ENCODE measurements at regions not wholly inside any gene's neighbourhood (a gene's known extent, or its start where the extent isn't known, plus 50 kb on each side); places are given as distances from the start of the nearest gene placed in this dataset.

GRCh38 chr7:9106747-9107146, 673.3 kb downstream of the NXPH1 start:
- TF ChIP-seq POLR2AphosphoS5 (IDR thresholded peaks at IDR 0.05; ENCODE audit: low read depth, low read length) (no peak), SIN3A (IDR thresholded peaks at IDR 0.05; ENCODE audit: borderline replicate concordance, insufficient read depth, low read length) (no peak), FOXP2 (optimal IDR thresholded peaks at IDR 0.05; ENCODE audit: borderline replicate concordance, extremely low read depth, extremely low read length, insufficient read depth) (no peak), REST (IDR thresholded peaks at IDR 0.05; ENCODE audit: insufficient read depth in 1 of 2, low read depth in 2 of 2, low read length in 2 of 2) (no peak), TAF1 (IDR thresholded peaks at IDR 0.05; ENCODE audit: borderline replicate concordance, insufficient read depth, low read length) (no peak)

DNA sequence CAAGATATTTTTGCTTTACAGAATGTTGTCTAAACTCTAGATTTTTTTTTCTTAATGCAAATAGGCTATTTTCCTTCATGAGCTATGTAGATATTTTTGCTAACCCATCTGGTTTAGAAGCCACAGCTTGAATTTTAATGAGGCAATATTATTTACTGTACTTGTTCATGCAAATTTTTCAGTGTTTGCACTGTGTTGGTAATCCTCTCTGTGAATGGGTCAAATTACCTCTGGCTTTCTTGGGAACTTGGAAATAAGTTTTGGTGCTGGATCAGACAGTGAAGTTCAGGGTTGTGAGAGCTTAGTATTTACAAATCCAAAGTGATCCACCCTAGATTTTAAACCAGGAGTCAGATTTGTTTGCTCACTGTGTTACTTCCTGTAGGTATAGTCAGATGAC, 686.9 kb downstream of the NXPH1 start:
- TF ChIP-seq POLR2AphosphoS5 (IDR thresholded peaks at IDR 0.05; ENCODE audit: low read depth, low read length) (no peak), TAF1 (IDR thresholded peaks at IDR 0.05; ENCODE audit: borderline replicate concordance, insufficient read depth, low read length) (no peak), REST (IDR thresholded peaks at IDR 0.05; ENCODE audit: insufficient read depth in 1 of 2, low read depth in 2 of 2, low read length in 2 of 2) (no peak), SIN3A (IDR thresholded peaks at IDR 0.05; ENCODE audit: borderline replicate concordance, insufficient read depth, low read length) (no peak), FOXP2 (optimal IDR thresholded peaks at IDR 0.05; ENCODE audit: borderline replicate concordance, extremely low read depth, extremely low read length, insufficient read depth) (no peak)

DNA sequence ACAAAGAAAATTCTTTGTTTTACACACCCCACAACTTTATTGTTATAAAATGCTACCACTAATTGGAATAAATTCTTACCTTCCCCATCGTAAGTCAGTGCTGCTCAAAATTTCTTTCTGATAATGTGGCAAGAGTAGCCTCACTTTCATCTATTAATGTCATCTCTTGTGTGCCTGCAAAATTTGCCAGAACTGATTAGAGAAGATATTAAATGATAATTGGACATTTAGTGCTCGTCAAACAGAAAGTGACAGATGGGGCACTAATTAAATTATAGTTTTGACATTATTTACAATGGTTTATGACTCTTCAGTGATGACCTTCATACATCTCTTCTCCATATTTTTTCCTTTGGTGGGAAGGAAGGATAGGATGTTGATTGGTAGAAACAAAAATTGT, 690.9 kb downstream of the NXPH1 start:
- TF ChIP-seq SIN3A (IDR thresholded peaks at IDR 0.05; ENCODE audit: borderline replicate concordance, insufficient read depth, low read length) (no peak), FOXP2 (optimal IDR thresholded peaks at IDR 0.05; ENCODE audit: borderline replicate concordance, extremely low read depth, extremely low read length, insufficient read depth) (no peak), POLR2AphosphoS5 (IDR thresholded peaks at IDR 0.05; ENCODE audit: low read depth, low read length) (no peak), REST (IDR thresholded peaks at IDR 0.05; ENCODE audit: insufficient read depth in 1 of 2, low read depth in 2 of 2, low read length in 2 of 2) (no peak), TAF1 (IDR thresholded peaks at IDR 0.05; ENCODE audit: borderline replicate concordance, insufficient read depth, low read length) (no peak)

DNA sequence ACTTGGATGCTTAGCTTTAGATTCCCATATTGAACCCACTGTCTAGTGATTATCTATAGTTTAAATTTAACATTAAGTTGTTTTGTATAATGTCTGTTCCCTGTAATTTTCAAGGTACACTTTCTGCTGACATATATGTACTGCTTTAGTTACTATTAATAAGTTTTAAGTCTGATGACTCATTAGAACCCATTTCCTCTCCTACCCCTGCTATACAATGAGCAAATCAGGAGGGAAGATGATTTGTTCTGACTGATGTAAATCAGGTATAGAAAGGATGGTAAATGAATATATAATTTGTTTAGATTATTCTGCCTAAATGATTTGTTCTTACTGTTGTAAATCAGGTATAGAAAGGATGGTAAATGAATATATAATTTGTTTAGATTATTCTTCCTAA, 691.8 kb downstream of the NXPH1 start:
- no peak for TF ChIP-seq SIN3A (IDR thresholded peaks at IDR 0.05; ENCODE audit: borderline replicate concordance, insufficient read depth, low read length)
- TF ChIP-seq POLR2AphosphoS5 (IDR thresholded peaks at IDR 0.05; ENCODE audit: low read depth, low read length) = no peak
- no peak for TF ChIP-seq FOXP2 (optimal IDR thresholded peaks at IDR 0.05; ENCODE audit: borderline replicate concordance, extremely low read depth, extremely low read length, insufficient read depth)
- no peak for TF ChIP-seq REST (IDR thresholded peaks at IDR 0.05; ENCODE audit: insufficient read depth in 1 of 2, low read depth in 2 of 2, low read length in 2 of 2)
- no peak for TF ChIP-seq TAF1 (IDR thresholded peaks at IDR 0.05; ENCODE audit: borderline replicate concordance, insufficient read depth, low read length)

- no peak for TF ChIP-seq TAF1 (IDR thresholded peaks at IDR 0.05; ENCODE audit: borderline replicate concordance, insufficient read depth, low read length)
- TF ChIP-seq FOXP2 (optimal IDR thresholded peaks at IDR 0.05; ENCODE audit: borderline replicate concordance, extremely low read depth, extremely low read length, insufficient read depth) = no peak
- no peak for TF ChIP-seq SIN3A (IDR thresholded peaks at IDR 0.05; ENCODE audit: borderline replicate concordance, insufficient read depth, low read length)
- TF ChIP-seq POLR2AphosphoS5 (IDR thresholded peaks at IDR 0.05; ENCODE audit: low read depth, low read length) = no peak
- TF ChIP-seq REST (IDR thresholded peaks at IDR 0.05; ENCODE audit: insufficient read depth in 1 of 2, low read depth in 2 of 2, low read length in 2 of 2) = no peak
Observed at GRCh38 chr7:9127901-9128300, 694.5 kb downstream of the NXPH1 start.

Measured in PFSK-1 (cell line).